HL-60 (cell line): ENCODE measurements at regions not wholly inside any gene's neighbourhood (a gene's known extent, or its start where the extent isn't known, plus 50 kb on each side); places are given as distances from the start of the nearest gene placed in this dataset.

Experiments used
- DNase-seq, 2 experiments: peaks; one replicate each; pipeline ENCODE4 v3.0.0-alpha.2; 2010 to 2020; ENCODE audit warnings: low read depth in 1 of 2, low spot score in 1 of 2
- H3K27ac ChIP-seq: fragments of 250-450 bp; sonication (Bioruptor Pico); replicated peaks from 2 replicates; pipeline ENCODE4 v1.5.1; 2020; ENCODE audit warnings: mild to moderate bottlenecking, moderate library complexity
- H3K27me3 ChIP-seq: fragments of 250-450 bp; sonication (Bioruptor Pico); 2 replicates; pipeline ENCODE4 v1.5.1; 2021; ENCODE audit warnings: mild to moderate bottlenecking, moderate library complexity; ENCODE audit not compliant: insufficient read depth, poor library complexity, severe bottlenecking
- H3K4me3 ChIP-seq: replicated peaks from 2 replicates; pipeline ENCODE4 v1.5.1; 2011; ENCODE audit warnings: mild to moderate bottlenecking, control low read depth, low read length; ENCODE audit not compliant: insufficient read depth
- GABPA ChIP-seq: IDR thresholded peaks from 2 replicates; pipeline ENCODE4 v1.6.1; 2012; ENCODE audit warnings: low read depth
- POLR2AphosphoS5 ChIP-seq: IDR thresholded peaks from 2 replicates; pipeline ENCODE4 v1.6.1; 2012; ENCODE audit warnings: low read depth
- SPI1 ChIP-seq: IDR thresholded peaks from 2 replicates; pipeline ENCODE4 v1.6.1; 2012; ENCODE audit warnings: low read depth, mild to moderate bottlenecking, borderline replicate concordance
- TF ChIP-seq, protein P1 (sequence below): IDR thresholded peaks from 2 replicates; pipeline ENCODE4 v1.6.1; 2012; ENCODE audit warnings: low read depth; ENCODE audit not compliant: insufficient replicate concordance
- TF ChIP-seq, protein P2 (sequence below): IDR thresholded peaks from one replicate; pipeline ENCODE4 v1.5.1; 2011; ENCODE audit warnings: low read length, control low read depth, inconsistent platforms; ENCODE audit not compliant: insufficient read depth

DNA sequence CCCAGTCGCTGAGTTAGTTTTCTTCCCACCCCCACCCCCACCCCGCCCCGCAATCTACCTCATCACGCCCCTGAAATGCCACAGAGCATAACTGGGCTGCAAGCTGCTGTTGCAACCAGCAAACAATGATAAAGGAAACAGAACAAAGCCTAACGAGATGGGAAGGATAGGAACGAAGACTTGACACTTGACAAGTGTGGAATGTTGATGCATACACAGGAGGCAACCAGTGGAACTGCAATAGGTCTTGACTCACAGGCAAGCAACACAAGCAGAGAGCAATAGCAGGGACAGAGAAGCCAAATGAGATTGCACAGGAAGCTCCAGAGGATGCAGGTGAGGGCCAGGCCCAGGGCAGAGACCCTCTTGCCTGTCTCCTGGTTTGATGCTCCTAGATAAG is 225.9 kb downstream of the IGSF11 start:
- H3K27ac ChIP-seq: no peak overlapping the region
- no peak overlapping the region for H3K4me3 ChIP-seq

DNA sequence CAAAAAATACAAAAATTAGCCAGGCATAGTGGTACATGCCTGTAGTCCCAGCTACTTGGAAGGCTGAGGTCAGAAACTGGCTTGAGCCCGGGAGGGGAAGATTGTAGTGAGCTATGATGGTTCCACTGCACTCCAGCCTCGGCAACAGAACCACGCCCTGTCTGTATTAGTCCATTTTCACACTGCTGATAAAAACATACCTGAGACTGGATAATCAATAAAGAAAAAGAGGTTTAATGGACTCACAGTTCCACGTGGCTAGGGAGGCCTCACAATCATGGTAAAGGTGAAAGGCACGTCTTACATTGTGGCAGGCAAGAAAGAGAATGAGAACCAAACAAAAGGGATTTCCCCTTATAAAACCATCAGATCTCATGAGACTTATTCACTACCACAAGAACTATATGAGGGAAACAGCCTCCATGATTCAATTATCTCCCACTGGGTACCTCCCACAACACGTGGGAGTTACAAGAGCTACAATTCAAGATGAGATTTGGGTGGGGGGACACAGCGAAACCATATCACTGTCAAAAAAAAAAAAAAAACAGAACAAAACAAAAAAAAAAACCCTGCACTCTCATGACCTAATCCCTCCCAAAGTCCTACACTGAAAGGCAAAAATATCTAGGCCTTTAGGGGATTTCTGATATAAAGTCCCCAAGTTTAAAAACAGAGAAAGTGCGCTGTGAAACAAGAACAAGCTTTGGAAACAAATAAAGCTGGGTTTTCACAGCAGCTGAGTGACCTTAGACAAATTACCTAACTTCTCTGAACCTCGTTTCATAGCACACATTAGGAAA is 224.7 kb downstream of the IGSF11 start:
- Histone ChIP-seq H3K4me3 (no peak overlapping the region), H3K27ac (no peak overlapping the region), H3K27me3 (no peaks in the 10 kb centered on the region)
- no peak for DNase-seq
- TF ChIP-seq SPI1: no peak
- TF ChIP-seq, protein P1, sequence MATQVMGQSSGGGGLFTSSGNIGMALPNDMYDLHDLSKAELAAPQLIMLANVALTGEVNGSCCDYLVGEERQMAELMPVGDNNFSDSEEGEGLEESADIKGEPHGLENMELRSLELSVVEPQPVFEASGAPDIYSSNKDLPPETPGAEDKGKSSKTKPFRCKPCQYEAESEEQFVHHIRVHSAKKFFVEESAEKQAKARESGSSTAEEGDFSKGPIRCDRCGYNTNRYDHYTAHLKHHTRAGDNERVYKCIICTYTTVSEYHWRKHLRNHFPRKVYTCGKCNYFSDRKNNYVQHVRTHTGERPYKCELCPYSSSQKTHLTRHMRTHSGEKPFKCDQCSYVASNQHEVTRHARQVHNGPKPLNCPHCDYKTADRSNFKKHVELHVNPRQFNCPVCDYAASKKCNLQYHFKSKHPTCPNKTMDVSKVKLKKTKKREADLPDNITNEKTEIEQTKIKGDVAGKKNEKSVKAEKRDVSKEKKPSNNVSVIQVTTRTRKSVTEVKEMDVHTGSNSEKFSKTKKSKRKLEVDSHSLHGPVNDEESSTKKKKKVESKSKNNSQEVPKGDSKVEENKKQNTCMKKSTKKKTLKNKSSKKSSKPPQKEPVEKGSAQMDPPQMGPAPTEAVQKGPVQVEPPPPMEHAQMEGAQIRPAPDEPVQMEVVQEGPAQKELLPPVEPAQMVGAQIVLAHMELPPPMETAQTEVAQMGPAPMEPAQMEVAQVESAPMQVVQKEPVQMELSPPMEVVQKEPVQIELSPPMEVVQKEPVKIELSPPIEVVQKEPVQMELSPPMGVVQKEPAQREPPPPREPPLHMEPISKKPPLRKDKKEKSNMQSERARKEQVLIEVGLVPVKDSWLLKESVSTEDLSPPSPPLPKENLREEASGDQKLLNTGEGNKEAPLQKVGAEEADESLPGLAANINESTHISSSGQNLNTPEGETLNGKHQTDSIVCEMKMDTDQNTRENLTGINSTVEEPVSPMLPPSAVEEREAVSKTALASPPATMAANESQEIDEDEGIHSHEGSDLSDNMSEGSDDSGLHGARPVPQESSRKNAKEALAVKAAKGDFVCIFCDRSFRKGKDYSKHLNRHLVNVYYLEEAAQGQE: no peak
- TF ChIP-seq GABPA: no peak
- TF ChIP-seq, protein P2, sequence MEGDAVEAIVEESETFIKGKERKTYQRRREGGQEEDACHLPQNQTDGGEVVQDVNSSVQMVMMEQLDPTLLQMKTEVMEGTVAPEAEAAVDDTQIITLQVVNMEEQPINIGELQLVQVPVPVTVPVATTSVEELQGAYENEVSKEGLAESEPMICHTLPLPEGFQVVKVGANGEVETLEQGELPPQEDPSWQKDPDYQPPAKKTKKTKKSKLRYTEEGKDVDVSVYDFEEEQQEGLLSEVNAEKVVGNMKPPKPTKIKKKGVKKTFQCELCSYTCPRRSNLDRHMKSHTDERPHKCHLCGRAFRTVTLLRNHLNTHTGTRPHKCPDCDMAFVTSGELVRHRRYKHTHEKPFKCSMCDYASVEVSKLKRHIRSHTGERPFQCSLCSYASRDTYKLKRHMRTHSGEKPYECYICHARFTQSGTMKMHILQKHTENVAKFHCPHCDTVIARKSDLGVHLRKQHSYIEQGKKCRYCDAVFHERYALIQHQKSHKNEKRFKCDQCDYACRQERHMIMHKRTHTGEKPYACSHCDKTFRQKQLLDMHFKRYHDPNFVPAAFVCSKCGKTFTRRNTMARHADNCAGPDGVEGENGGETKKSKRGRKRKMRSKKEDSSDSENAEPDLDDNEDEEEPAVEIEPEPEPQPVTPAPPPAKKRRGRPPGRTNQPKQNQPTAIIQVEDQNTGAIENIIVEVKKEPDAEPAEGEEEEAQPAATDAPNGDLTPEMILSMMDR: no peak

More for the DNA sequence above, 225.9 kb downstream of the IGSF11 start:
- H3K27me3 ChIP-seq: no peaks in the 10 kb centered on the region
- no peak for DNase-seq
- TF ChIP-seq SPI1: no peak
- no peak for TF ChIP-seq POLR2AphosphoS5
- TF ChIP-seq, protein P1: no peak

DNA sequence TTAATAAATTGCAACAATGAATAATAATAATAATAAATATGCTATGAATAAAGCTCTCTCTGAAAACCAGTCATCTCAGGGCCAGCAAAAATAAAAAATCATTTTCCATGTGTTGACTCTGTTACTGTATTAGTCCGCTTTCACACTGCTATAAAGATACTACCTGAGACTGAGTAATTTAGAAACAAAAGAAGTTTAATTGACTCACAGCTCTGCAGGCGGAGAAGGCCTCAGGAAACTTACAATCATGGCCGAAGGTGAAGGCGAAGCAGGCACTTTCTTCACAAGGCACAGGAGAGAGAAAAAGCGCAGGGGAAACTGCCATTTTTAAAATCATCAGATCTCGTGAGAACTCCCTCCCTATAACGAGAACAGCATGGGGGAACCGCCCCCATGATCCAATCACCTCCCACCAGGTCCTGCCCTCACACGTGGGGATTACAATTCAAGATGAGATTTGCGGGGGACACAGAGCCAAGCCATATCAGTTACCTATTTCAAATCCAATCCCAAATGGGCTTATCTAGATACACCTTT is 224.1 kb downstream of the IGSF11 start:
- Histone ChIP-seq H3K4me3 (no peak overlapping the region), H3K27ac (no peak overlapping the region), H3K27me3 (no peaks in the 10 kb centered on the region)
- no peak for DNase-seq
- TF ChIP-seq, protein P2: no peak
- TF ChIP-seq POLR2AphosphoS5: no peak
- no peak for TF ChIP-seq SPI1
- TF ChIP-seq, protein P1: no peak
